ENCODE measurements at regions not wholly inside any gene's neighbourhood (a gene's known extent, or its start where the extent isn't known, plus 50 kb on each side); places are given as distances from the start of the nearest gene placed in this dataset.
"Not testable (repeated sequence)": the region's sequence is repeated elsewhere in the genome, so short reads cannot be mapped to it uniquely, and the experiment has no call there.

DNA sequence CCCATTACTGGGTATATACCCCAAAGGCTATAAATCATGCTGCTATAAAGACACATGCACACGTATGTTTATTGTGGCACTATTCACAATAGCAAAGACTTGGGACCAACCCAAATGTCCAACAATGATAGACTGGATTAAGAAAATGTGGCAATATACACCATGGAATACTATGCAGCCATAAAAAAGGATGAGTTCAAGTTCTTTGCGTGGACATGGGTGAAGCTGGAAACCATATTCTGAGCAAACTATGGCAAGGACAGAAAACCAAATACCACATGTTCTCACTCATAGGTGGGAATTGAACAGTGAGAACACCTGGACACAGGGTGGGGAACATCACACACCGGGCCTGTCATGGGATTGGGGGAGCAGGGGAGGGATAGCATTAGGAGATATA is 54.4 kb upstream of the MUCL1 start:
- not testable (repeated sequence) for DNase-seq (ENCODE audit: low spot score)

DNA sequence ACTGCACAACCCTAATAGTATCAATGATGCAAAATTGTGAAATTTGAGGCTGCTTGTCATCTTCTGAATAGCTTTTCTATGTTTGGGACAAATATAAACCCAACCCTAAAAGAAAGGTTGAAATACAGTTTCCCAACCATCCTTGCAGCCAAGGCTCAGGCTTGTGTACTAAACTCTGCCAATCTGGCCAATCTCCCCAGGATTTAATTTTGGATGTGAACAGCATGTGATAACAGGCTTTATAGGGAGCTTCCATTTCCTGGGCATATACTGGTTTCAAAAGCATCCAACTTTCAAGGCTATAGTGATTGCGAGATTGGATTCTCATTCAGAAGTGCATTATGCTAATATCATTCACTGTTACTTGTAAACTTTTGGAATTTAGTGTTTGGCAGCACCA is 55.7 kb upstream of the MUCL1 start:
- DNase-seq (ENCODE audit: low spot score) = no peak

DNA sequence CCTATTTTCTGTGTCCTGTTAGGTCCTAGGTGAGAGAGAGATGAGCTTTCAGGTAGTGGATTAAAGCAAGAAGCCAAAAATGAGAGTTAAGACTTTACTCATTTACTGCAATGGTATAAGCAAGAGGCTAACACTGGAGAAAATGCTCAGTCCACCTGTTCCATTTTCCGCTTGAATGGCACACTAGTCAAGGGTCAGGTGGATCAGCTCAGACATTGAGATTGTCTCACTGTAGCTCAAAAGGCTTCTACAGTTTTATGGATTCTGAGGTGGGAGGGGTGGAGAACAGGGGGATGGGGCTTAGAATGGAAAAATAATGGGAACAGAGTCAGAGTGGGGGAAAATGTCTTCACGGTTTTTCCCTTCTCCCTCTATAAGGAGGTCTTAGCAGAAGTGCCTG is 57.3 kb upstream of the MUCL1 start:
- DNase-seq (ENCODE audit: low spot score) = no peak

DNA sequence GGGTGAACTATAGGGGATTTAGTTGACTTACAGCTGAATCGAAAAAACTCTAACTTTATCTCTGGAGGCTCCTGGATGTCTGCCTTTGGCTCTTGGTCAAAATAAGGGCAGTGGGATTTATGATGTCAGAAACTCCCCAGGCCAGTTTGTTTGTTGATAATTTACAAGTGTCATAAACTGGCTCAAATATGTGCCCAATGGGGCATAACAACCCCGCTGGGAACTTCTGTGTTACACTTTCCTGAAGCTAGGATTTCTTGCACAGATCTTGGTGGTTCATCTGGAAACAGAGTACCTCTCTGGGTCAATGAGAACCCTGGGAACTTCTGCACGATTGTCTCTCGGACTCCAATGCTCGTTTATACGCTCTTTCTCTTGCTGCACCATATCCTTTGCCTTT is 58.7 kb upstream of the MUCL1 start:
- DNase-seq (ENCODE audit: low spot score) = no peak

DNA sequence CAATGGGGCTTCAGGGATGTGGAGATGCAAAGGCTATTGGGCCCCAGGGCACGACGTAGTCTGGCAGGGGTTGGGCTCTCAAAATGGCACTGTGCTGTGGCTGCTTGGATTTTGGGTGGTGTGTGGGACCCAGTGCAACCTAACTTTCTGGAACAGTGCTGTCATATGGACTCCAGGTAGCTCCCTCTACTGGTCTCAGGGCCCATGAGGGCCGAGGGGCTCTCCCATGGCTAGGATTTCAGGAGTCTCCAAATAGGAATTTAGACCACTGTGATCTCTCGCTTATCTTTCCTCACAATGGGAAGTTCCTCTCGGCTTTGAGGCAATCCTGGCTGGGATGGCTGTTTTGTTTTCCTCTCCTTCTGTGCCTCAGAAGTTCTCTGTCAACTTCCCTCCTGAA is 68.2 kb upstream of the MUCL1 start:
- DNase-seq (ENCODE audit: low spot score) = no peak

DNA sequence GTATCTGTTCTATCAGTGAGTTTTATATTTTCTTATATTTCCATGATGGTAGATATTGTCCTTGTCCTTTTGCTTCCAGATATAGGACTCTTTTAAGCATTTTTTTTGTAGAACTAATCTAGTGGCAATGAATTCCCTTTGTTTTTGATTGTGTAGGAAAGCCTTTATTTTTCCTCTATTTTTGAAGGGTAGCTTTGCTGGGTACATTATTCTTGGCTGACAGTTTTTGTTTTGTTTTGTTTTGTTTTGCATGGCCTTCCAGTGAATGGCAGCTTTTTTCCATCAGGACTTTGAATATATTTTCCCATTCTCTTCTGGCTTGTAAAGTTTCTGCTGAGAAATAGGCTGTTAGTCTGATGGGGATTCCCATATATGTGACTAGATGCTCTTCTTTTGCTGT is 70.2 kb upstream of the MUCL1 start:
- no peak for DNase-seq (ENCODE audit: low spot score)

DNA sequence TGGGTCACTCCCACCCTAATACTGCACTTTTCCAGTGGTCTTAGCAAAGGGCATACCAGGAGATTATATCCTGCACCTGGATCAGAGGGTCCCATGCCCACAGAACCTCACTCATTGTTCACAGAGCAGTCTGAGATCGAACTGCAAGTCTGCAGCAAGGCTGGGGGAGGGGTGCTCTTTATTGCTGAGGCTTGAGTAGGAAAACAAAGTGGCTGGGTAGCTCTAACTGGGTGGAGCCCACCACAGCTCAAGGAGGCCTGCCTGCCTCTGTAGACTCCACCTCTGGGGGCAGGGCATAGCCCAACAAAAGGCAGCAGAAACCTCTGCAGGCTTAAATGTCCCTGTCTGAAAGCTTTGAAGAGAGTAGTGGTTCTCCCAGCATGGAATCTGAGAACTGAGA is 77.3 kb upstream of the MUCL1 start:
- not testable (repeated sequence) for DNase-seq (ENCODE audit: low spot score)

DNA sequence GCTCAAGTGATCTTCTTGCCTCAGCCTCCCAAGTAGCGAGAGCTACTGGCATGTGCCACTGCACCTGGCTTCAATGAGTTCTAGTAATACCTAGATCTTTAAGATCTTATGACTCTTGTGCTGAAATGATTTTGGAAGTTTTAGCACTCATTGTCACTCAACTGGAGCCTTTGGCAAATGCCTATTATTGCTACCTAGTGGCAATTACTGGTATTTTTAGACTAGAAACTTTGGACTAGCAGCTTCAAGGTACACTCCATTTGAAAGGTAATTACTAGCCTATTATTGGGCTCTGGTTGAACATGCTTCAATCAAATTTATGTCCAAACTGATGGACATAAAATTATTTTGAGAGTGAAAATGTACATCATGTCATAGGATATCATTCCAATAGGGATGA is 80.7 kb upstream of the MUCL1 start:
- DNase-seq (ENCODE audit: low spot score) = no peak

DNA sequence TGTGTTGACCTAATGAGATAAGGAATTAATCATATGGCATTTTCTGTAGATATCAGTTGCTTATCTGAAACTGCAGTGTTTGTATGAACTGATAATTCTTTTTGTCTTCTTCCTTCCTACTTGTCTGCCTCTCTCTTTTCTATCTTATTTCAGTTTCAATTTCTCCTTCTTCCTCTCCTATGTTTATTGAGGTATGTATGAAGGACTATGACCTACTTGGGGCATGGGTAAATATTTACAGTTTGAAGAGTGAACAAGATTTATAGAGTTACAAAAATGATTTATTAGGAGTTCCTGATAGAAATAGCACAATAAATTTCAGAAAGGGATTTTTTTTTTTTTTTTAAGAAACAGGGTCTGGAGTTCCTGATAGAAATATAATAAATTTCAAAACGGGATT is 88.7 kb upstream of the MUCL1 start:
- DNase-seq (ENCODE audit: low spot score) = no peak

DNA sequence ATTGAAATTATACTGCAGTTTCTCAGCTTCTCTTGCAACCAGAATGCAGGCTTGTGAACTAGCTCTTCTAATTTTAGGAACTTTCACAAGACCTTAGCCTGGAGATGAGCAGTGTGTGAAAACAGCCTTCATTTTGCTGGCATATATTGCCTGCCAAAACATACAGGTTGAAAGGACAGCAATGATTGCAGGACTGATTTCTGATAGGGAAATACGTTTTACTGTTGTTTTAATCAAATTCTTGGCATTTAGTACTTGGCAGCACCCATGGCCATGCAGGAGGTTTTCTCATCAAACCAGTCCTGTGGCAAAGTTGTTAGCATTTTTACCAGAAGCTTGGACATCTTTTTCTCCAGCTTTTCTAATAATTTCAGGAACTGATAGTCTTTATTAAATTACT is 91.9 kb upstream of the MUCL1 start:
- no peak for DNase-seq (ENCODE audit: low spot score)

DNA sequence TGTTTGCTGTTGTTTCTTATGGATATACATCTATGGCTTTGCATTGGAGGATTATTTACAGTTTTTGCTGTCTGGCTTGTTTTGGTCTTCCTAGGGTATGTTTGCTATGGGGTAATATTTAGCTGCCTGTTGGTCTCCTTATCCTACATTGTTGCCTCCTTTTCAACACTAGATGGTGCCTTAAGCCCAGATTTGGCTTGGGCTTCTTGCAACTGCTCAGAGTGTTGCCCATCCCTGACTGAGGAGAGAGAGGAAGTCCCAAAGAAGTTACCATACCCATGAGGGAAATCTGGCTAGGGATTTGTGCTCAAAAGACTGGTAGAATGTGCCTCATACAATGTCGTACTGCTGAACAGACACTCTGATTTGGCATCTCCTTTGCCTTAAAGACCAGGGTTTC is 94.6 kb upstream of the MUCL1 start:
- peak; percentile 25 for DNase-seq (ENCODE audit: low spot score)

DNA sequence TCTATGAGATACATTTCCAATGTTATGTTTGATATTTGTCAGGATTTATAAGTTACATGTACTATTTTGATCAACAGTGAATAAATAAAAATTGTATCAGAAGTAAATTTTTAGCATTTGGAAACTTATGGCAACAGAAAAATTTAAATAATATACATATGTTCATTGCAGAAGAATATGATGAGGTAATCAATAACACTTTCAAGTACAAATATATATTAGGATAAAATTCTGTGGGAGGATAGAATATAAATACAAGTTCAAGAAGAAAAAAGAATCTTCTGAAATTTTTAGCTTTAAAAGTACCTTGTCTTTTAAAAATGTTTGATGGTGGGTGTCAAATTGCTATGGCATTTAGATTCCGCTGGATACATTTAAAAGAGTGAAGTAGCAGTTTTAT is 102.8 kb upstream of the MUCL1 start:
- DNase-seq (ENCODE audit: low spot score) = no peak

DNA sequence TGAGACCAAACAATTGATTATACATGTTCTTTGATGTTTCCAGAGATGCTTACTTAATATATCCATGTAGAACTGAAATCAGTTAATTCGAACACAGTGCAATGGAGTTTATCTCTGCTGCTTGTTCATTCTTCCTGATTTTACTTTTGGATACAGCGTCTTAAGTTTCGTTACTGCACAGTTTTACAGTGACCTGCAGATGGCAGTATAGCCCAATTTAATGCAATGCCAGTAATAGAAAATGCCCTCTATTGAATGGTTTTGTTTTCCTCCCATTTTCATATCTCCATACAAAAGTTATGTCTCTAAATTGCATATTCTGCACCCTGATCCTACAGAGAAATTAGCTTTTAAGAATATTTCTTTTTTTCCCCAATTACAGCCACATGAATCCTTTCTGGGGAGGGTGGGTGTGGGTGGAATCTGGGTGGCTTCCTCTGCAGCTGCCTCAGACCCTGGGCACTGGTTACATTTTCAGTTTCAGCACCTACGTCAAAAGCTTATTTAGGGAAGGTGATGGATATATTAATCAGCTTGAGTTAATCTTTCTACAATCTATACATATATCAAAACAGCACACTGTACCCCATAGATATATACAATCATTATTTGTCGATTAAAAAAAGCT is 101.1 kb upstream of the DCD start:
- peak; percentile 60 for DNase-seq (ENCODE audit: low spot score)

DNA sequence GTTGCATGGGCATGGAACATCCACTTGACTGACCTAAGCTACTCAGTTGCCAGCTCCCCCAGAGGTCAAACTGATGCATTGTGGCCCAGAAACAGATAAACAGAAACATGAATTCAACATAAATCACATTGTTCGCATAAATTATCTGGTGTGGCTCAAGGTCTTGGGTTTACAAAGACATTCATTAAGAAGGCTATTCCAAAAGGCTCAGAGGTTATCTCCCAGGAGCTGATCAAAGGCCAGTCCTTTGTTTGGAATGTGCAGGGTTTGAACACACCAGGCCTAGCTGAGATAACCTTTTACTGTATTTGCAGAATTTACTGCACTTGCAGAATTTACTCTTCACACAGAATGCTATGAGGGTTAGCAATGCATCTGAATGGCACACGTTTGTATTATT is 96.4 kb upstream of the DCD start:
- no peak for DNase-seq (ENCODE audit: low spot score)

DNA sequence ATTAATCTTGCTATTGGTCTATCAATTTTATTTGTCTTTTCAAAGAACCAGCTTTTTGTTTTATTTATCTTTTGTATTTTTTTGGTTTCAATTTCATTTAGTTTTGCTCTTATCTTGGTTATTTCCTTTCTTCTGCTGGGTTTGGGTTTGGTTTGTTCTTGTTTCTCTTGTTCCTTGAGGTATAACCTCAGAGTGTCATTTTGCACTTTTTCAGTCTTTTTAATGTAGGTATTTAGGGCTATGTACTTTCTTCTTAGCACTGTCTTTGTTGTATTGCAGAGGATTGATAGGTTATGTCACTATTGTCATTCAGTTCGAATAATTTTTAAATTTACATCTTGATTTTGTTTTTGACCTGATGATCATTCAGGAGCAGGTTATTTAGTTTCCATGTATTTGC is 92.7 kb upstream of the DCD start:
- no peak for DNase-seq (ENCODE audit: low spot score)

DNA sequence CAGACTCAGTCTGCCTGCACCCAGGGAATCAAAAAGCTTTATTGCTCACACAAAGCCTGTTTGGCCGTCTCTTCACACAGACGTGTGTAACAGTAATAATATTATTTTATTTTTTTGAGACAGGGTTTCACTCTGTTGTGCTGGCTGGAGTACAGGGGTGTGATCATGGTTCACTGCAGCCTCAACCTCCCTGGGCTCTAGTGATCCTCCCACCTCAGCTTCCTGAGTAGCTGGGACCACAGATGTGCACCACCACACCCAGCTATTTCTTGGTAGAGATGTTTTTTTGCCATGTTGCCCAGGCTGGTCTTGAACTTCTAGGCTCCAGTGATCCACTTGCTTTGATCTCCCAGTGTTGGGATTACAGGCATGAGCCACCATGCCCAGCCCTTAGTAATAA is 88.4 kb upstream of the DCD start:
- no peak for DNase-seq (ENCODE audit: low spot score)

DNA sequence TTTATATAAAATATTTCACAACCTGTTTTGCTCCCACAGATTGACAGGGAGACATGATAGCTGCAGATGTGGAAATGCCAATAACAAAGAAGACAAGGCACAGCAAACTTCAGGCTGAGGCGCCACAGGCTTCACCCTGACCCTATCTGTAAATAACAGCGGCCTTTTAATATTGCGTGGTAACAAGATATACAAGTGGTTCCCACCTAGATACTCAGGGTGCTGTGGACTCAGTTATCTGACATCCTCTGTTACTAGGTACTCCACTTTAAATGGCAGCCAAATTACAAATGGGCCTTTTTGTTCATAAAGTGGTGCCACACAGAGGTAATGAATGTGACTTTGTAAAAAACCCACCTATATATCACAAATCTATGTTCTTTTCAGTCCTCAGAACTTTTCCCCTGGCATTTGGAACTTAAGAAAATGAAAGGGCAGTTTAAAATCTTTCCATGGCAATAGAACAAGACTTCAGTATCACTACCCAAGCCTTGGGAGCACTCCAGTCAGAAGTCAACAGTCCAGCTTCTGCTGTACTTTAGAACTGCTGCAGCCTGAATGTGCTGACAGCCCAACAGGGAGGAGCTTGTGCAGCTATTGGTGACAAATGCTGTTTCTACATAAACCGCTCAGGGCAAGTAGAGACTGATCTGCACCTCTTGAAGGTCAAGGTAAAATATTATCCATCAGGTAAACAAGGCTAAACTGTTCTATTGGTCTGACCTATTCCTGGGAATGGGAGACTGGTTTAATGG is 86.2 kb upstream of the DCD start:
- no peak for DNase-seq (ENCODE audit: low spot score)

DNA sequence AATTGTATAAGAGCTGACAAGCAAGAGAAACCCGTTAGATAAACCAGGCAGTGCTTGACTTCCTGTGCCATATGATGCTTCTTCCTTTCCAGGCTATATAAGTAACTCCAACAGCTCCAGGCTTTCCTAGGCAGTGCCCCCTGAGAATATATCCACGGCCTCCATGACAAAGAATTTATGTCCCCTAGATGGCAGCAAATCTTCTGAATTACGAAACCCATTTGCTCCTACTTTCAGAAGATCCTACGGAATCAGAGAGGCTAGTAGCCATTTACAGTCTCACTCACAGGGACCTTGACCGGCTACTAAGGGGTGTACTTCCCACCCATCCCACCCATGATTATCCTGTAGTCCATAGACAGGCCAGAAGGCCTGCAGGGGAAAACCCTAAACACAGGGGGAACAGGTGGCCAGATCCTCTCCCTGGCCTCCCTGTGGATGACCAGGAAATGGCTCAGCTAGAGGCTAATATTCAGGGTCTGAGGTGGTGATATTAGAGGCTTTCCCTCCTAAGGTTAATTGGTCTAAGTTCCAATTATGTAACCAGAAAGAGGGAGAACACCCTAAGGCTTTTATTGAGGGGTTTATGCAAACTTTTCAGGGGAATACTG is 77.2 kb upstream of the DCD start:
- no peak for DNase-seq (ENCODE audit: low spot score)

DNA sequence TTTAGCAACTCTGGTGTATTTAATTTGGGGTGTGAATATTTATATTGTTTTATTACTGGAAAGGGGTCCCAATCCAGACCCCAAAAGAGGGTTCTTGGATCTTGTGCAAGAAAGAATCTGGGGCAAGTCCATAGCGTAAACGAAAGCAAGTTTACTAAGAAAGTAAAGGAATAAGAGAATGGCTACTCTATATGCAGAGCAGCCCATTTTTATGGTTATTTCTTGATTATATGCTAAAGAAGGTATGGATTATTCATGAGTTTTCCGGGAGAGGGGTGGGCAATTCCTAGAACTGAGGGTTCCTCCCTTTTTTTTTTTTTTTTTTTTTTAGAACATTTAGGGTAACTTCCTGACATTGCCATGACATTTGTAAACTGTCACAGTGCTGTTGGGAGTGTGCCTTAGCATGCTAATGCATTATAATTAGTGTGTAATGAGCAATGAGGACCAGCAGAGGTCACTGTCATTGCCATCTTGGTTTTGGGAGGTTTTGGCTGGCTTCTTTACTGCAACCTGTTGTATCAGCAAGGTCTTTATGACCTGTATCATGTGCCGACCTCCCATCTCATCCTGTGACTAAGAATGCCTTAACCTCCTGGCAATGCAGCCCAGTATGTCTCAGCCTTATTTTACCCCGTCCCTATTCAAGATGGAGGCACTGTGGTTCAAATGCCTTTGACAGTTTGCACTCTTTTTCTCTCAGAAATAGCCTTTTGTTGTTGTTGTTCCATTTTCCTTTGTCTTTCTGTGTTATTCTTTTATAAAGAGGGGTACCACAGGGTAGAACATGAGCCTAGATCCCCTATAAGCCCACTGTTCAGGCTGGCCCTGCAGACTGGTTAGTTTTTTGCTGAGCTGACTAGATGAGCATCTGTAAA is 75.5 kb upstream of the DCD start:
- peak; percentile 43 for DNase-seq (ENCODE audit: low spot score)

DNA sequence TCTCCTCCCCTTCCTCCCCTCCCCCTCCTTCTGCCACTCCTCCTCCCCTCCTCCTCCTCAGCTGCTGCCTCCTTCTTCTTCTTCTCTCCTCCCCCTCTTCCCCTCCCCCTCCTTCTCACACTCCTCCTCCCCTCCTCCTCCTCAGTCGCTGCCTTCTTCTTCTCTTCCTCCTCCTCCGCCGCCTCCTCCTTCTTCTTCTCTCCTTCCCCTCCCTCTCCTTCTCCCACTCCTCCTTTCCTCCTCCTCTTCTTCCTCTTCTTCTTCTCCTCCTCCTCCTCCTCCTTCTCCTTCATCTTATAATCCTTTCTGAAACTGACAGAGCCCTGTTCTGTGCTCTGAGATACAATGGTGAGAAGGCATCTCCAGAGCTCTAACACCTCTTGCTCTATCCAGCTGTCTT is 73.1 kb upstream of the DCD start:
- DNase-seq (ENCODE audit: low spot score) = no peak

DNA sequence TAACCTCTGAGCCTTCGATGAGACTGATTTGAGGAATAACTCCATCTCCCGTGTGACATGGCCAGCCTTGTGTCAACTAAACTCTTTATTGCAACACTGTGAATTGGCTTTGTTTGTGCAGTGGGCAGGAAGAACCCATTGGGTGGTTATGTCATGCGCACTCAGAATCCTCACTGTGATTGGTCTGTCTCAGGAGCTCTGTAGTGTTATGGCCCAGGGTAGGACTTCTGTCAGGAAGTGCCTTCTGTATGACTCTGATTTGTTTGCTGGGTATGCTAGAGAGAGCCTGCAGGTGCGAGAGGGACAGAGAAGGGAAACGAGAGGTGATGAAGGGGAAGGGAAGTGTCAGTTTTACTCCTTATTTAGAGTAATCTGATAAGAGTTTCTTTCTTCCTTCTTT is 71.5 kb upstream of the DCD start:
- no peak for DNase-seq (ENCODE audit: low spot score)

DNA sequence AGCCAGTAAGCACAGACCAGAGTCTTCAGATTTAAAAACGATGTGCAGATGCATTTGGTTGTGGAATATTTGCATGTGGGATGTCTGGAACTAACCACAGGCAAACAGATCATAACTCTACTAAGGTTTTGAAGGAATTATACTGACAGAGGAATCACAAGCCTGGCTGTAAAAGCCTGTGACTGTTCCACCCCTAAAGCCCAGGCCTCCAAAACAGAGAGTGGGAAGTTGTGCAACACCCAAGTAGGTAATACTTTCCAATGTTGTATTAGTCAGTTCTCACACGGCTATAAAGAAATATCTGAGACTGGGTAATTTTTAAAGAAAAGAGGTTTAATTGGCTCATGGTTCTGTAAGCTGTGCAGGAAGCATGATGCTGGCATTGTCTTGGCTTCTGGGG is 68.1 kb upstream of the DCD start:
- DNase-seq (ENCODE audit: low spot score) = no peak

DNA sequence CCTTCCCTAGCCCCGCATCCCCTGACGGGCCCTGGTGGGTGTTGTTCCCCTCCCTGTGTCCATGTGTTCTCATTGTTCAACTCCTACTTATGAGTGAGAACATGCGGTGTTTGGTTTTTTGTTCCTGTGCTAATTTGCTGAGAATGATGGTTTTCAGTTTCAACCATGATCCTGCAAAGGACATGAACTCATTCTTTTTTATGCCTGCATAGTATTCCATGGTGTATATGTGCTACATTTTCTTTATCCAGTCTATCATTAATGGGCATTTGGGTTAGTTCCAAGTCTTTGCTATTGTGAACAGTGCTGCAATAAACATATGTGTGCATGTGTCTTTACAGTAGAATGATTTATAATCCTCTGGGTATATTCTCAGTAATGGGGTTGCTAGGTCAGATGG is 65.7 kb upstream of the DCD start:
- not testable (repeated sequence) for DNase-seq (ENCODE audit: low spot score)
